ENCODE measurements at regions not wholly inside any gene's neighbourhood (a gene's known extent, or its start where the extent isn't known, plus 50 kb on each side); places are given as distances from the start of the nearest gene placed in this dataset.

- H3K27ac ChIP-seq (replicated peaks): no peak overlapping the region
- no peak overlapping the region for H3K4me3 ChIP-seq (replicated peaks; ENCODE audit: insufficient read depth, low read length)
- no peak for DNase-seq (ENCODE audit: low read depth in 1 of 2, low spot score in 1 of 2)
- peaks cover 3% of the 10 kb centered on the region for H3K27me3 ChIP-seq (ENCODE audit: insufficient read depth, poor library complexity, severe bottlenecking)
- TF ChIP-seq REST (IDR thresholded peaks at IDR 0.05; ENCODE audit: insufficient replicate concordance, low read depth): no peak
- no peak for TF ChIP-seq CTCF (IDR thresholded peaks at IDR 0.05; ENCODE audit: insufficient read depth, low read length)
- TF ChIP-seq POLR2AphosphoS5 (IDR thresholded peaks at IDR 0.05; ENCODE audit: low read depth): no peak
- no peak for TF ChIP-seq GABPA (IDR thresholded peaks at IDR 0.05; ENCODE audit: low read depth)
- no peak for TF ChIP-seq SPI1 (IDR thresholded peaks at IDR 0.05; ENCODE audit: borderline replicate concordance, low read depth)
Observed at GRCh38 chr18:29164020-29164706, 987.2 kb upstream of the CDH2 start.

GRCh38 chr18:29163596-29163995, 986.7 kb upstream of the CDH2 start:
- H3K4me3 ChIP-seq (replicated peaks; ENCODE audit: insufficient read depth, low read length): no peak overlapping the region
- TF ChIP-seq POLR2AphosphoS5 (IDR thresholded peaks at IDR 0.05; ENCODE audit: low read depth) (no peak), GABPA (IDR thresholded peaks at IDR 0.05; ENCODE audit: low read depth) (no peak), SPI1 (IDR thresholded peaks at IDR 0.05; ENCODE audit: borderline replicate concordance, low read depth) (no peak)
- no peak overlapping the region for H3K27ac ChIP-seq (replicated peaks)
- peaks cover 3% of the 10 kb centered on the region for H3K27me3 ChIP-seq (ENCODE audit: insufficient read depth, poor library complexity, severe bottlenecking)
- DNase-seq (ENCODE audit: low read depth in 1 of 2, low spot score in 1 of 2): no peak

GRCh38 chr18:29161429-29161828, 984.5 kb upstream of the CDH2 start:
- no peak overlapping the region for H3K4me3 ChIP-seq (replicated peaks; ENCODE audit: insufficient read depth, low read length)
- TF ChIP-seq CTCF (IDR thresholded peaks at IDR 0.05; ENCODE audit: insufficient read depth, low read length) (no peak), SPI1 (IDR thresholded peaks at IDR 0.05; ENCODE audit: borderline replicate concordance, low read depth) (no peak)
- H3K27ac ChIP-seq (replicated peaks): no peak overlapping the region
- DNase-seq (ENCODE audit: low read depth in 1 of 2, low spot score in 1 of 2): no peak
- H3K27me3 ChIP-seq (ENCODE audit: insufficient read depth, poor library complexity, severe bottlenecking): peaks cover 3% of the 10 kb centered on the region

- peaks cover 3% of the 10 kb centered on the region for H3K27me3 ChIP-seq (ENCODE audit: insufficient read depth, poor library complexity, severe bottlenecking)
- DNase-seq (ENCODE audit: low read depth in 1 of 2, low spot score in 1 of 2): no peak
- no peak for TF ChIP-seq POLR2AphosphoS5 (IDR thresholded peaks at IDR 0.05; ENCODE audit: low read depth)
- no peak overlapping the region for H3K27ac ChIP-seq (replicated peaks)
- no peak overlapping the region for H3K4me3 ChIP-seq (replicated peaks; ENCODE audit: insufficient read depth, low read length)
Observed at GRCh38 chr18:29160170-29160569, 983.2 kb upstream of the CDH2 start.

GRCh38 chr18:29157905-29158304, 981.0 kb upstream of the CDH2 start:
- no peak for TF ChIP-seq CTCF (IDR thresholded peaks at IDR 0.05; ENCODE audit: insufficient read depth, low read length)
- no peak for TF ChIP-seq POLR2AphosphoS5 (IDR thresholded peaks at IDR 0.05; ENCODE audit: low read depth)
- TF ChIP-seq REST (IDR thresholded peaks at IDR 0.05; ENCODE audit: insufficient replicate concordance, low read depth): no peak
- TF ChIP-seq GABPA (IDR thresholded peaks at IDR 0.05; ENCODE audit: low read depth): no peak
- TF ChIP-seq SPI1 (IDR thresholded peaks at IDR 0.05; ENCODE audit: borderline replicate concordance, low read depth): no peak
- Histone ChIP-seq H3K4me3 (replicated peaks; ENCODE audit: insufficient read depth, low read length) (no peak overlapping the region), H3K27ac (replicated peaks) (no peak overlapping the region), H3K27me3 (ENCODE audit: insufficient read depth, poor library complexity, severe bottlenecking) (peaks cover 3% of the 10 kb centered on the region)
- no peak for DNase-seq (ENCODE audit: low read depth in 1 of 2, low spot score in 1 of 2)
